ENCODE measurements at regions not wholly inside any gene's neighbourhood (a gene's known extent, or its start where the extent isn't known, plus 50 kb on each side); places are given as distances from the start of the nearest gene placed in this dataset.

- TF ChIP-seq CTCF (IDR thresholded peaks at IDR 0.05; ENCODE audit: low read length, missing control alignments) = no peak
- no peak overlapping the region for H3K4me3 ChIP-seq (replicated peaks; ENCODE audit: low read depth, low read length)
- DNase-seq (ENCODE audit: low read depth) = no peak
Observed at GRCh38 chr10:28744069-28744768, 66.9 kb downstream of the BAMBI start.

DNA sequence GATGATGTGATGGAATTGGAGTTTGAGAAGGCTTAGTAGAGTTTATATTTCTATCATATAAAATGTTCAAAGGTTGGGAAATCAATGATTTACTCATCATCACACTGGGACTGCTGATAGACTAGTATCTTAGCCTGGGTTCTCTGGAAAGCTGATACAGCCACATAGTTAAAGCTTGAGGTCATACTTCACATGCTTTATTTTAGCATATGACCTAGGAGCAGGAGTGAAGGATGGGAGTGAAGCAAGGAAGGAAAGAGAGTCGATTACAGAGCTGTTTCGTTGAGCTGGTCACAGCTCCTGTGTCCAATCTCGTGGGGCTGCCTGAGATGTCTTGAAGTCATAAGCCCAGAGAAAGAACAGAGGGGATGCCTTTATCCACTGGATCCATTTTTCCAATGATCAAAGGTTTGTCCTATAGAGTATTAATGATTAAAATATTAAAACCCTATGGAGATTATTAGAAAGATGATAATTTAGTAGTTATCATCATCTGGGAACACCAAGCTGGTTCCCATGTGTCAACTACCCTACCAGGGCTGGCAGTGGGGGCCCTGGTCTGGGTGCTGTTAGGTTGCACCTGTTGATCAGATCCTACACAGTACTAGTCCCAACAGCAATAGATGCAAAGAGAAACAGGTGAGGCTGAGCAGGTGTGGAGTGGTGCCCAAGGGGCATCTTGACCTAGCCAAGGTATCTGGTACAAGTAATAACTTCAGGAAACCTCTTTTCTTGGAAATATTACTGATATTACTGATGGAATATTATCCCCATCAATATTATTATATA lies 77.8 kb downstream of the BAMBI start:
- TF ChIP-seq CTCF (IDR thresholded peaks at IDR 0.05; ENCODE audit: low read length, missing control alignments) = no peak

DNA sequence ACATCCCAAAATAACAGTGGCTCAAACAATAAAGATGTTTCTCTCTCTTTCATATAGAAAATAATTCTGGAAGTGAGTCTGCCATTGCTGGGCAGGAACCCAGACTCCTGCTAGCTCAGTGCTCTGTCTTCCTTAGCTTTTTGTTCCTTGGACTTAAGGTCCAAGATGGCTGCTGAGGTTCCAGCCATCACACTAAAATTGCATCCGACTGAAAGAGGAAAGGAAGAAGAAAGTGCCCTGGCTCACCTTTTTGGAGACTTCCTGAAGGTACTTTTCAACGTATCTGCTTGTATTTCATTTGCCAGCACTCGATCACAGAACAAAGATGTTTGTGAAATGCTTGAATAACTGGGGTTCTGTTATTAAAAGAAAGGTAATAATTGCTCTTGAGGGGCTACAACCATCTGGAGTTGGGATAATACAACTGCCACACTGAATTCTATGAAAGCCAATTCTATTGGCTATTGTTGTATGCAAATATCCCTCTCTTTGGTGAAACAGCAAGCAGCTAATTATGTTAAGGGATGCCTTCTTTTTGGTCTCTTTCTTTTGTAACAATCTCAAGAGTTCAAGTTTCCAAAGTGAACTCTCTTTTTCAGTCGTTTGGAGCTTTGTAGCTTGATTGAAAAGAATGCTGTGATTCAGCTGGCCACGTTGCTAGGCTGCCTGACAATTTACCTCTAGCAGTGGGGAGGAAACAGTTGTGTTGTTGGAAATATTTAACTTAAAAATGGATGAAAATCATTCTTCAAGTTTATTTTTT lies 83.9 kb downstream of the BAMBI start:
- no peak for DNase-seq (ENCODE audit: low read depth)
- no peak for TF ChIP-seq CTCF (IDR thresholded peaks at IDR 0.05; ENCODE audit: low read length, missing control alignments)

More for the DNA sequence above, 77.8 kb downstream of the BAMBI start:
- no peak overlapping the region for H3K4me3 ChIP-seq (replicated peaks; ENCODE audit: low read depth, low read length)
- peak; percentile 23 for DNase-seq (ENCODE audit: low read depth)

GRCh38 chr10:28763471-28764170 lies 86.3 kb downstream of the BAMBI start:
- no peak overlapping the region for H3K4me3 ChIP-seq (replicated peaks; ENCODE audit: low read depth, low read length)

More for the DNA sequence above, 83.9 kb downstream of the BAMBI start:
- H3K4me3 ChIP-seq (replicated peaks; ENCODE audit: low read depth, low read length) = no peak overlapping the region

DNA sequence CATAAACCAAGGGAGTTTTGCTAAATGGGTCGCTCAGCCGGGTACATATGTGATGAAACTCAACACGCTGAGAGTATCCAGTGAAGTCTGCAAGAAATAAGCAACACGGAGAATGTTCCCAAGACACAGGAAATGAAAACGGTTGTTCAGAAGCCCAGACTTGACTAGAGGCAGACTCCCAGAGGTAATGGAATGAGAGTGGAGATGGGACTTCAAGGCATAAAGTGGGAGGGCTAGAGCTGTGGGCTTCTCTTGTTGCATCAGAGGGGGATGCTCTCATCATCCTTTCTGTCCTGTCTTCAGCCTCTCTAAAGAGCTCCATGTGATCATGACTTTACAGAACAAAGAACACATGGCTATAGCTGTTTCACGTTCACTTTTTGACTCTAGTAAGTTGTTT lies 88.3 kb downstream of the BAMBI start:
- H3K4me3 ChIP-seq (replicated peaks; ENCODE audit: low read depth, low read length) = no peak overlapping the region
- peak; percentile 19 for DNase-seq (ENCODE audit: low read depth)
- TF ChIP-seq CTCF (IDR thresholded peaks at IDR 0.05; ENCODE audit: low read length, missing control alignments) = no peak

More at GRCh38 chr10:28763471-28764170, 86.3 kb downstream of the BAMBI start:
- TF ChIP-seq CTCF (IDR thresholded peaks at IDR 0.05; ENCODE audit: low read length, missing control alignments) = no peak
- DNase-seq (ENCODE audit: low read depth) = no peak

DNA sequence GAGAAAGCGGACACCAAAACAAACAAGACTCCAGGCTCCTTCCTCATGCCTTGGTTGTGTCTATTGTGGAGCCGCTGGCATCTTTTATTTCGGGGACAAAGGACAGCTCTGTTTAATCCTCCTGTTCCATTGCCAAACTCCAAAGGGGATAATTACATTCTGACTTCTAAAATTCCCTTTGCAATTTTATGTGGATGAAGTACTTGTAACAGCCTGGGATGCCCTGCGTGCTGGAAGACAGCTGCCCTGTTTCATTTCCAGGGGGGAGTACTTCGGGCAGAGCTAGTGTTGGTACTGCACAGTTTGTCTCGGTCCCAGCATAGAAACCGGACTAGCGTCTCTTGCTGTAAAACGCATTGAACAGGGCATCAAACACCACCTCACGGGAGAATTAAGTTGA lies 90.9 kb downstream of the BAMBI start:
- no peak for TF ChIP-seq CTCF (IDR thresholded peaks at IDR 0.05; ENCODE audit: low read length, missing control alignments)
- no peak for DNase-seq (ENCODE audit: low read depth)

More for the DNA sequence above, 90.9 kb downstream of the BAMBI start:
- H3K4me3 ChIP-seq (replicated peaks; ENCODE audit: low read depth, low read length) = no peak overlapping the region

Data from fibroblast of pulmonary artery (primary cell).